HFF-Myc (cell line): ENCODE measurements at regions not wholly inside any gene's neighbourhood (a gene's known extent, or its start where the extent isn't known, plus 50 kb on each side); places are given as distances from the start of the nearest gene placed in this dataset.

Experiments
- DNase-seq: peaks from one replicate; pipeline ENCODE4 v3.0.0-alpha.2; 2011; ENCODE audit warnings: low read depth; ENCODE audit errors: extremely low read depth
- H3K4me3 ChIP-seq: replicated peaks from 2 replicates; pipeline ENCODE4 v1.5.1; 2011; ENCODE audit warnings: low read depth, mild to moderate bottlenecking, control low read depth, low read length
- CTCF ChIP-seq: IDR thresholded peaks from 2 replicates; pipeline ENCODE4 v1.5.1; 2012; ENCODE audit warnings: mild to moderate bottlenecking, low read depth, low read length, control low read depth; ENCODE audit errors: missing control alignments

- DNase-seq, result no peak
- no peak overlapping the region for H3K4me3 ChIP-seq
- TF ChIP-seq CTCF, result no peak
Observed at GRCh38 chr12:67594888-67595287, 53.7 kb upstream of the DYRK2 start.

- no peak for TF ChIP-seq CTCF
- no peak overlapping the region for H3K4me3 ChIP-seq
- DNase-seq, result no peak
Observed at GRCh38 chr12:67595365-67595764, 53.2 kb upstream of the DYRK2 start.

- no peak for DNase-seq
- TF ChIP-seq CTCF, result no peak
- no peak overlapping the region for H3K4me3 ChIP-seq
Observed at GRCh38 chr12:67598598-67598997, 49.9 kb upstream of the DYRK2 start.
